ENCODE measurements at regions not wholly inside any gene's neighbourhood (a gene's known extent, or its start where the extent isn't known, plus 50 kb on each side); places are given as distances from the start of the nearest gene placed in this dataset.

GRCh38 chr3:35966629-35967464, 327.5 kb downstream of the ARPP21 start:
- in situ Hi-C loops (cut with HindIII; ENCODE audit: low pct_ligation_motif_present, low sequenced_read_pairs): no loop called here
- H3K27ac ChIP-seq: no peak overlapping the region

GRCh38 chr3:35968043-35968622, 328.8 kb downstream of the ARPP21 start:
- H3K4me3 ChIP-seq (ENCODE audit: low read depth, low read length): no peak overlapping the region
- no peaks in the 10 kb centered on the region for H3K27me3 ChIP-seq (replicated peaks)
- H3K36me3 ChIP-seq (replicated peaks): no peaks in the 10 kb centered on the region
- no peak overlapping the region for H3K27ac ChIP-seq
- DNase-seq: no peak
- in situ Hi-C loops (cut with HindIII; ENCODE audit: low pct_ligation_motif_present, low sequenced_read_pairs): no loop called here
- TF ChIP-seq CTCF (IDR thresholded peaks at IDR 0.05; ENCODE audit: low read depth, low read length, missing control alignments): no peak

More at GRCh38 chr3:35966629-35967464, 327.5 kb downstream of the ARPP21 start:
- TF ChIP-seq CTCF (IDR thresholded peaks at IDR 0.05; ENCODE audit: low read depth, low read length, missing control alignments): peak; percentile 27
- Histone ChIP-seq H3K27me3 (replicated peaks) (no peaks in the 10 kb centered on the region), H3K4me3 (ENCODE audit: low read depth, low read length) (no peak overlapping the region), H3K36me3 (replicated peaks) (no peaks in the 10 kb centered on the region)
- DNase-seq: no peak

- TF ChIP-seq CTCF (IDR thresholded peaks at IDR 0.05; ENCODE audit: low read depth, low read length, missing control alignments): no peak
- in situ Hi-C loops (cut with HindIII; ENCODE audit: low pct_ligation_motif_present, low sequenced_read_pairs): no loop called here
- DNase-seq: no peak
- Histone ChIP-seq H3K36me3 (replicated peaks) (no peaks in the 10 kb centered on the region), H3K27ac (no peak overlapping the region), H3K27me3 (replicated peaks) (no peaks in the 10 kb centered on the region), H3K4me3 (ENCODE audit: low read depth, low read length) (no peak overlapping the region)
Measured at GRCh38 chr3:35969406-35969805, 330.1 kb downstream of the ARPP21 start.

GRCh38 chr3:35970793-35971192, 331.5 kb downstream of the ARPP21 start:
- H3K27me3 ChIP-seq (replicated peaks): no peaks in the 10 kb centered on the region
- H3K36me3 ChIP-seq (replicated peaks): no peaks in the 10 kb centered on the region
- in situ Hi-C loops (cut with HindIII; ENCODE audit: low pct_ligation_motif_present, low sequenced_read_pairs): no loop called here
- no peak overlapping the region for H3K27ac ChIP-seq
- no peak overlapping the region for H3K4me3 ChIP-seq (ENCODE audit: low read depth, low read length)
- no peak for DNase-seq
- no peak for TF ChIP-seq CTCF (IDR thresholded peaks at IDR 0.05; ENCODE audit: low read depth, low read length, missing control alignments)

- Histone ChIP-seq H3K36me3 (replicated peaks) (no peaks in the 10 kb centered on the region), H3K27ac (no peak overlapping the region), H3K4me3 (ENCODE audit: low read depth, low read length) (no peak overlapping the region), H3K27me3 (replicated peaks) (no peaks in the 10 kb centered on the region)
- in situ Hi-C loops (cut with HindIII; ENCODE audit: low pct_ligation_motif_present, low sequenced_read_pairs): no loop called here
- DNase-seq: no peak
- no peak for TF ChIP-seq CTCF (IDR thresholded peaks at IDR 0.05; ENCODE audit: low read depth, low read length, missing control alignments)
Measured at GRCh38 chr3:35971686-35972085, 332.4 kb downstream of the ARPP21 start.

All from brain microvascular endothelial cell (primary cell).